ENCODE measurements at regions not wholly inside any gene's neighbourhood (a gene's known extent, or its start where the extent isn't known, plus 50 kb on each side); places are given as distances from the start of the nearest gene placed in this dataset.

DNA sequence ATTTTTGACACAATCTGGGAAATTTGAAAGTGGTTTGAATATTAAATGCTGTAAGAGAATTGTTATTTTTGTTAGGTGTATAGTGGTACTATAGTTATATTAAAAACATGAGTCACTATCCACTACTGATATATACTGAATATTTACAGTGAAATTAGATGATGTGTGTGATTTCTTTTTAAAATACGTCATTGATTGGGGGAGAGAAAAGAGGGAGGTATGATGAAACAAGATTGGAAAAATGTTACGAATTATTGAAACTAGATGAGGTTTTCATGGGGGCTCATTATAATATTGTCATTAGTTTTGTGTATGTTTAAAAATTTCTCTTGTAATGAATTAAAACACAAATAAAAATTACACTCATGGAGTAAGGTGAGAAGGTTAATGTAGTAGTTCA is 571.4 kb downstream of the HTR7 start:
- TF ChIP-seq NFE2L2 (conservative IDR thresholded peaks at IDR 0.05; ENCODE audit: low read length) (no peak), HOXA7 (CRISPR knock-in tag; IDR thresholded peaks at IDR 0.05) (no peak), POLR2A (IDR thresholded peaks at IDR 0.05; ENCODE audit: low read length) (no peak), RNF2 (IDR thresholded peaks at IDR 0.05; ENCODE audit: borderline replicate concordance, low read depth) (no peak), SMC3 (IDR thresholded peaks at IDR 0.05) (no peak), CHD2 (IDR thresholded peaks at IDR 0.05; ENCODE audit: low read length, partially characterized antibody) (no peak), POLR2AphosphoS2 (conservative IDR thresholded peaks at IDR 0.05; ENCODE audit: low read length) (no peak), EP300 (IDR thresholded peaks at IDR 0.05) (no peak), MAFK (IDR thresholded peaks at IDR 0.05; ENCODE audit: partially characterized antibody) (no peak), RAD21 (conservative IDR thresholded peaks at IDR 0.05 in 1 of 2, IDR thresholded peaks at IDR 0.05 in 1 of 2) (no peak)
- TF ChIP-seq, protein P1, sequence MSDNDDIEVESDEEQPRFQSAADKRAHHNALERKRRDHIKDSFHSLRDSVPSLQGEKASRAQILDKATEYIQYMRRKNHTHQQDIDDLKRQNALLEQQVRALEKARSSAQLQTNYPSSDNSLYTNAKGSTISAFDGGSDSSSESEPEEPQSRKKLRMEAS (IDR thresholded peaks at IDR 0.05) = no peak
- TF ChIP-seq, protein P2, sequence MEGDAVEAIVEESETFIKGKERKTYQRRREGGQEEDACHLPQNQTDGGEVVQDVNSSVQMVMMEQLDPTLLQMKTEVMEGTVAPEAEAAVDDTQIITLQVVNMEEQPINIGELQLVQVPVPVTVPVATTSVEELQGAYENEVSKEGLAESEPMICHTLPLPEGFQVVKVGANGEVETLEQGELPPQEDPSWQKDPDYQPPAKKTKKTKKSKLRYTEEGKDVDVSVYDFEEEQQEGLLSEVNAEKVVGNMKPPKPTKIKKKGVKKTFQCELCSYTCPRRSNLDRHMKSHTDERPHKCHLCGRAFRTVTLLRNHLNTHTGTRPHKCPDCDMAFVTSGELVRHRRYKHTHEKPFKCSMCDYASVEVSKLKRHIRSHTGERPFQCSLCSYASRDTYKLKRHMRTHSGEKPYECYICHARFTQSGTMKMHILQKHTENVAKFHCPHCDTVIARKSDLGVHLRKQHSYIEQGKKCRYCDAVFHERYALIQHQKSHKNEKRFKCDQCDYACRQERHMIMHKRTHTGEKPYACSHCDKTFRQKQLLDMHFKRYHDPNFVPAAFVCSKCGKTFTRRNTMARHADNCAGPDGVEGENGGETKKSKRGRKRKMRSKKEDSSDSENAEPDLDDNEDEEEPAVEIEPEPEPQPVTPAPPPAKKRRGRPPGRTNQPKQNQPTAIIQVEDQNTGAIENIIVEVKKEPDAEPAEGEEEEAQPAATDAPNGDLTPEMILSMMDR (IDR thresholded peaks at IDR 0.05) = no peak
- TF ChIP-seq, protein P3, sequence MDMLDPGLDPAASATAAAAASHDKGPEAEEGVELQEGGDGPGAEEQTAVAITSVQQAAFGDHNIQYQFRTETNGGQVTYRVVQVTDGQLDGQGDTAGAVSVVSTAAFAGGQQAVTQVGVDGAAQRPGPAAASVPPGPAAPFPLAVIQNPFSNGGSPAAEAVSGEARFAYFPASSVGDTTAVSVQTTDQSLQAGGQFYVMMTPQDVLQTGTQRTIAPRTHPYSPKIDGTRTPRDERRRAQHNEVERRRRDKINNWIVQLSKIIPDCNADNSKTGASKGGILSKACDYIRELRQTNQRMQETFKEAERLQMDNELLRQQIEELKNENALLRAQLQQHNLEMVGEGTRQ (IDR thresholded peaks at IDR 0.05) = no peak
